GM21619 (cell line): ENCODE measurements at regions not wholly inside any gene's neighbourhood (a gene's known extent, or its start where the extent isn't known, plus 50 kb on each side); places are given as distances from the start of the nearest gene placed in this dataset.

Experiments
- ATAC-seq: cut with Tn5 transposase; IDR thresholded peaks from one replicate; pipeline ENCODE4 v1.9.1; 2021; ENCODE audit not compliant: unreplicated experiment

GRCh38 chr6:90722648-90723047 is 135.8 kb upstream of the MAP3K7 start:
- ATAC-seq = no peak

- ATAC-seq = no peak
These were observed 133.5 kb upstream of the MAP3K7 start for GRCh38 chr6:90720404-90720803.

- ATAC-seq = no peak
These were observed 132.7 kb upstream of the MAP3K7 start for GRCh38 chr6:90719321-90720195.

- no peak for ATAC-seq
These were observed 129.5 kb upstream of the MAP3K7 start for GRCh38 chr6:90716376-90716775.

- ATAC-seq = no peak
These were observed 128.3 kb upstream of the MAP3K7 start for GRCh38 chr6:90715093-90715655.

GRCh38 chr6:90714319-90714718 is 127.4 kb upstream of the MAP3K7 start:
- ATAC-seq = no peak

GRCh38 chr6:90712114-90712513 is 125.2 kb upstream of the MAP3K7 start:
- ATAC-seq = no peak

- no peak for ATAC-seq
These were observed 122.6 kb upstream of the MAP3K7 start for GRCh38 chr6:90709431-90709996.

GRCh38 chr6:90708206-90708737 is 121.4 kb upstream of the MAP3K7 start:
- ATAC-seq = no peak

- ATAC-seq = no peak
These were observed 120.4 kb upstream of the MAP3K7 start for GRCh38 chr6:90707246-90707645.

- no peak for ATAC-seq
These were observed 116.5 kb upstream of the MAP3K7 start for GRCh38 chr6:90703336-90703735.

- no peak for ATAC-seq
These were observed 115.1 kb upstream of the MAP3K7 start for GRCh38 chr6:90701926-90702325.

GRCh38 chr6:90701146-90701781 is 114.4 kb upstream of the MAP3K7 start:
- peak; percentile 84 for ATAC-seq

GRCh38 chr6:90695316-90695715 is 108.4 kb upstream of the MAP3K7 start:
- ATAC-seq = no peak

GRCh38 chr6:90694802-90695201 is 107.9 kb upstream of the MAP3K7 start:
- ATAC-seq = no peak

GRCh38 chr6:90691823-90692222 is 105.0 kb upstream of the MAP3K7 start:
- no peak for ATAC-seq

- no peak for ATAC-seq
These were observed 102.3 kb upstream of the MAP3K7 start for GRCh38 chr6:90689172-90689571.

- no peak for ATAC-seq
These were observed 101.0 kb upstream of the MAP3K7 start for GRCh38 chr6:90687775-90688380.

- no peak for ATAC-seq
These were observed 95.0 kb upstream of the MAP3K7 start for GRCh38 chr6:90681863-90682262.

- no peak for ATAC-seq
These were observed 91.3 kb upstream of the MAP3K7 start for GRCh38 chr6:90678049-90678779.
